HFF-Myc (cell line): ENCODE measurements at regions not wholly inside any gene's neighbourhood (a gene's known extent, or its start where the extent isn't known, plus 50 kb on each side); places are given as distances from the start of the nearest gene placed in this dataset.

ENCODE experiments used
- DNase-seq: peaks from one replicate; pipeline ENCODE4 v3.0.0-alpha.2; 2011; ENCODE audit warnings: low read depth; ENCODE audit errors: extremely low read depth
- H3K4me3 ChIP-seq: replicated peaks from 2 replicates; pipeline ENCODE4 v1.5.1; 2011; ENCODE audit warnings: low read depth, mild to moderate bottlenecking, control low read depth, low read length
- CTCF ChIP-seq: IDR thresholded peaks from 2 replicates; pipeline ENCODE4 v1.5.1; 2012; ENCODE audit warnings: mild to moderate bottlenecking, low read depth, low read length, control low read depth; ENCODE audit errors: missing control alignments

- TF ChIP-seq CTCF, result no peak
- no peak overlapping the region for H3K4me3 ChIP-seq
- no peak for DNase-seq
Observed at GRCh38 chr4:152032722-152033131, 271.9 kb upstream of the GATB start.

GRCh38 chr4:152029631-152030030, 268.8 kb upstream of the GATB start:
- TF ChIP-seq CTCF, result no peak
- H3K4me3 ChIP-seq, result no peak overlapping the region
- DNase-seq, result no peak

GRCh38 chr4:152028131-152028530, 267.3 kb upstream of the GATB start:
- TF ChIP-seq CTCF, result no peak
- H3K4me3 ChIP-seq, result no peak overlapping the region
- DNase-seq, result no peak

GRCh38 chr4:152024881-152025280, 264.1 kb upstream of the GATB start:
- H3K4me3 ChIP-seq, result no peak overlapping the region
- DNase-seq, result no peak
- no peak for TF ChIP-seq CTCF

GRCh38 chr4:152023674-152024073, 262.9 kb upstream of the GATB start:
- no peak for TF ChIP-seq CTCF
- no peak overlapping the region for H3K4me3 ChIP-seq
- no peak for DNase-seq

GRCh38 chr4:152022543-152022942, 261.7 kb upstream of the GATB start:
- no peak for TF ChIP-seq CTCF
- no peak for DNase-seq
- no peak overlapping the region for H3K4me3 ChIP-seq

- no peak overlapping the region for H3K4me3 ChIP-seq
- no peak for TF ChIP-seq CTCF
- no peak for DNase-seq
Observed at GRCh38 chr4:152021788-152022438, 261.1 kb upstream of the GATB start.
